PC-9 (cell line): ENCODE measurements at regions not wholly inside any gene's neighbourhood (a gene's known extent, or its start where the extent isn't known, plus 50 kb on each side); places are given as distances from the start of the nearest gene placed in this dataset.

Source experiments
- EZH2 ChIP-seq: fragments of 200-600 bp; sonication (generic); IDR thresholded peaks from 2 replicates; pipeline ENCODE4 v1.8.0; 2017; ENCODE audit warnings: antibody characterized with exemption, low read depth
- TF ChIP-seq, protein P1 (sequence below): fragments of 200-600 bp; sonication (generic); conservative IDR thresholded peaks from 2 replicates; pipeline ENCODE4 v1.6.1; 2017; ENCODE audit warnings: mixed run types, antibody characterized with exemption, mild to moderate bottlenecking, moderate library complexity

DNA sequence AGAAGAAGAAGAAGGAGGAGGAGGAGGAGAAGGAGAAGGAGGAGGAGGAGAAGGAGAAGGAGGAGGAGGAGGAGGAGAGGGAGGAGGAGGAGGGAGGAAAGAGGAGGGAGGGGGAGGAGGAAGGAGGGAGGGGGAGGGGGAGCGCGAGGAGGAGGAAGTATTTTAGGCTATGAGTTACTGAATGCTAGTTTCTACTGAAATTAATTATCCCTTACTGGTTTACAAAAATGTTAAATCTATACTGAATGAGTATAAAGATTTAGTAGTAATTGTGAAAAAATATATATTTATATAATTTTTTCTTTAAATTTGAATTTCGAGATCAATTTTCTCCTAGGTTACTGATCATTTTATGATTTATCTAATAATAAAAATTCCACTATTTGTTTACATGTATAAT lies 1769.0 kb upstream of the NUDT12 start:
- TF ChIP-seq, protein P1, sequence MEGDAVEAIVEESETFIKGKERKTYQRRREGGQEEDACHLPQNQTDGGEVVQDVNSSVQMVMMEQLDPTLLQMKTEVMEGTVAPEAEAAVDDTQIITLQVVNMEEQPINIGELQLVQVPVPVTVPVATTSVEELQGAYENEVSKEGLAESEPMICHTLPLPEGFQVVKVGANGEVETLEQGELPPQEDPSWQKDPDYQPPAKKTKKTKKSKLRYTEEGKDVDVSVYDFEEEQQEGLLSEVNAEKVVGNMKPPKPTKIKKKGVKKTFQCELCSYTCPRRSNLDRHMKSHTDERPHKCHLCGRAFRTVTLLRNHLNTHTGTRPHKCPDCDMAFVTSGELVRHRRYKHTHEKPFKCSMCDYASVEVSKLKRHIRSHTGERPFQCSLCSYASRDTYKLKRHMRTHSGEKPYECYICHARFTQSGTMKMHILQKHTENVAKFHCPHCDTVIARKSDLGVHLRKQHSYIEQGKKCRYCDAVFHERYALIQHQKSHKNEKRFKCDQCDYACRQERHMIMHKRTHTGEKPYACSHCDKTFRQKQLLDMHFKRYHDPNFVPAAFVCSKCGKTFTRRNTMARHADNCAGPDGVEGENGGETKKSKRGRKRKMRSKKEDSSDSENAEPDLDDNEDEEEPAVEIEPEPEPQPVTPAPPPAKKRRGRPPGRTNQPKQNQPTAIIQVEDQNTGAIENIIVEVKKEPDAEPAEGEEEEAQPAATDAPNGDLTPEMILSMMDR: no peak
- no peak for TF ChIP-seq EZH2
